Astrocyte of the spinal cord (primary cell): ENCODE measurements at regions not wholly inside any gene's neighbourhood (a gene's known extent, or its start where the extent isn't known, plus 50 kb on each side); places are given as distances from the start of the nearest gene placed in this dataset.

Experiments
- DNase-seq: peaks from one replicate; pipeline ENCODE4 v3.0.0; 2011; ENCODE audit warnings: low read depth, low spot score
- H3K4me3 ChIP-seq: 2 replicates; pipeline ENCODE4 v1.5.1; 2011; ENCODE audit warnings: low read depth, mild to moderate bottlenecking, low read length, moderate library complexity
- in situ Hi-C: cut with HindIII; loops from 2 replicates; pipeline ENCODE4 v1.10.0; 2017; ENCODE audit warnings: low sequenced_read_pairs
- TF ChIP-seq, protein P1 (sequence below): IDR thresholded peaks from 2 replicates; pipeline ENCODE4 v1.5.1; 2012; ENCODE audit warnings: low read depth, mild to moderate bottlenecking, low read length, inconsistent platforms

DNA sequence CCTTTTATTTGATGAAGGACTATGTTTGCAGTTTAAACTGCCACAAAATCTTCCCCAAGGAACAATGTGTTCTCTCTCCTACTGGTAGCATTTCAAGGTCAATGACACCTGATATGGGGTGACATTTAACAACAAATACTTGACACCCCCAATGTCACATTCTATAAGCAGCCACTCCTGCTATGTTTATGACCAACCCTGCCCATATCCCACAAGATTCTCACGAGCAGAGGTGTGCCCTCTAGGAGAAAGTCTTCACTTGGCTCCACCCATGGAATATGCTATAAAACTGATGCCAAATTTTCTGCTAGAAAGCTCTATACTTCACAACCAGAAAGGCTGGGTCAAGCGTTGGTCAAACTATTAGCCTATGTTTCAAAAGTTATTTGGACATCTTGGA lies 105.6 kb upstream of the ARID2 start:
- in situ Hi-C loops, result no loop called here
- H3K4me3 ChIP-seq, result no peak overlapping the region
- no peak for DNase-seq
- TF ChIP-seq, protein P1, sequence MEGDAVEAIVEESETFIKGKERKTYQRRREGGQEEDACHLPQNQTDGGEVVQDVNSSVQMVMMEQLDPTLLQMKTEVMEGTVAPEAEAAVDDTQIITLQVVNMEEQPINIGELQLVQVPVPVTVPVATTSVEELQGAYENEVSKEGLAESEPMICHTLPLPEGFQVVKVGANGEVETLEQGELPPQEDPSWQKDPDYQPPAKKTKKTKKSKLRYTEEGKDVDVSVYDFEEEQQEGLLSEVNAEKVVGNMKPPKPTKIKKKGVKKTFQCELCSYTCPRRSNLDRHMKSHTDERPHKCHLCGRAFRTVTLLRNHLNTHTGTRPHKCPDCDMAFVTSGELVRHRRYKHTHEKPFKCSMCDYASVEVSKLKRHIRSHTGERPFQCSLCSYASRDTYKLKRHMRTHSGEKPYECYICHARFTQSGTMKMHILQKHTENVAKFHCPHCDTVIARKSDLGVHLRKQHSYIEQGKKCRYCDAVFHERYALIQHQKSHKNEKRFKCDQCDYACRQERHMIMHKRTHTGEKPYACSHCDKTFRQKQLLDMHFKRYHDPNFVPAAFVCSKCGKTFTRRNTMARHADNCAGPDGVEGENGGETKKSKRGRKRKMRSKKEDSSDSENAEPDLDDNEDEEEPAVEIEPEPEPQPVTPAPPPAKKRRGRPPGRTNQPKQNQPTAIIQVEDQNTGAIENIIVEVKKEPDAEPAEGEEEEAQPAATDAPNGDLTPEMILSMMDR, result no peak

DNA sequence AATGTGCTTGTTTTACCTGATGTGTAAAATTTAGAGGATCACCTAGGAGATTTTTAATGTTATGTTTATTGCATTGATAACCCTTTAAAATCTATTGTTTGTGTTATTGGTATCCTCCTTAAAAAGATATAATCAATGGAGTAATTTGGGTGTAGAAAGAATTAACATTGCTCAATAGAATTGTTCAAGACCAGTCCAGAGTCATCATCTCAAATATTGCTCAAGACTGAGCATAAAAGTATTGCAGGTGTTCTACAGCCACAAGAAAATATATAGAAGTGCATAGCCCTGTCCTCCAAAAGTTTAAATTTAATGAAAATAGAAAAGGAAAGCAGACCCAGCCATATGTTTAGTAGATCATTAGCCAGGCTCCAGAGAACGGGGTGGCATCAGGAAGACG lies 102.5 kb upstream of the ARID2 start:
- no peak for DNase-seq
- TF ChIP-seq, protein P1, result no peak
- in situ Hi-C loops, result no loop called here

DNA sequence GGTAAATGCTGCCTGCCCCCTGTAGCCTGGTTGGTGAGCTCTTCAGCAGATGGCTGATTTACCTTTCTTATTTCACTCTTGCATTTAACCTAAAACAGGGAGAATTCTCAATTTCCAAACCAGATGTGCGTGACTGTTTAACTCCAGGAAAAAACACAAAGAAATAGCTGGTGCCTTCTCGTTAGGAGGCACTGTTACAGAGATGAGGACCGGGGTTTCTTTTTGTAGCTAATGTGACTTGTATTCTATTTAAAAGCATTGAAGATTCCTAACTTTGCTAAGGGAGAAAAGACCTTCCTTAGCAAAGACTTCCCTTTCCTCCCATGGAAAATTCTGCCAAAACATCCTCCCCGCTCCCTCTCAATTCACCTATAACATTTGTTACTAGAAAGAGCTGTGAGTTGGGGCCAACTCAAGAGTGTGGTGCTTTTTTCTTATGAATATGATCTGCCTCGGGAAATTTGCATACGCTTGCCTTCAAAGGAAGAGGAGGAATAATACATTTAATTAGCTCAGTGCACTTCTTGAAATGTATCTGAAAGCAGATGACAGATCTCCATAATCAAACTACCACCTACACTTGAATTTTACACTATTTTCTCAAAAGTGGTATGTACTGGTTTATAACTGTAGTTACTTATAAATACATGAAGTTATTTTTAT lies 102.0 kb upstream of the ARID2 start:
- no peak for DNase-seq
- in situ Hi-C loops, result no loop called here
- no peak overlapping the region for H3K4me3 ChIP-seq
- TF ChIP-seq, protein P1, result no peak

More for the DNA sequence above, 102.5 kb upstream of the ARID2 start:
- H3K4me3 ChIP-seq, result no peak overlapping the region

DNA sequence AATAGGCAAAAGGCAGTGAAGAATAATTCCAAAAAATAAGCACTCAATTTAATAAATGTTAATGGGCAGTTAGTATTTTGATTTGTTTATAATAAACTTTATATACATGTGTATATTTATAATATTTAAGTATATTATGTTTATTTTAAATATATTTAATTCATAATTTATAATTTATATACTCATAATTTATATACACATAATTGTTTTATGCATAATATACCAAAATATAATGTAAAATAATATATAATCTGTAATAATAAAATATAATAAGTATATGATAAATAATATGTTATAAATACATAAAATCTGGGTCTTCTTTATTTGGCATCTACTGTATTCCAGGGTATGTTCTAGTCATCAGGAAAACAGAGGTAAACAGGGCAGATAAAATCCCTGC lies 100.2 kb upstream of the ARID2 start:
- in situ Hi-C loops, result no loop called here
- TF ChIP-seq, protein P1, result no peak
- no peak overlapping the region for H3K4me3 ChIP-seq
- no peak for DNase-seq

DNA sequence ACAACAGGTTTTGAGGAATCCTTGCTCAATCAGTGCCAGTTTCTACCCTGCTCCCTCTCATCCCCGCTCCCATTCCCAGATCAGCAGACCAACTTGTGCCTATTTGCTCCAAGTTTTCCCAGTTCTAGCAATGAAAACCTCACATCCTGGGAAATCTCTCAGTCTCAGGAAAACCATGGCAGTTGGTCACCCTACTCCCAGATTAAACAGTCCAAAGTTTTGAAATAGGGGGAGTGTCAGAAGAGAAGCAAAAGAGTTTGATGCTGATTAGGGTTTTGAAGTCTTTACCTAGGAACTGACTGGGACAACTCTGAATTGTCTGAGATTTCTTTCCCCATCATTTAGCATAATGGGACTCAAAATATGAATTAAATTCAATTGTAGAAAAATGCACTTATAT lies 95.8 kb upstream of the ARID2 start:
- H3K4me3 ChIP-seq, result no peak overlapping the region
- TF ChIP-seq, protein P1, result no peak
- DNase-seq, result no peak
- in situ Hi-C loops, result no loop called here

DNA sequence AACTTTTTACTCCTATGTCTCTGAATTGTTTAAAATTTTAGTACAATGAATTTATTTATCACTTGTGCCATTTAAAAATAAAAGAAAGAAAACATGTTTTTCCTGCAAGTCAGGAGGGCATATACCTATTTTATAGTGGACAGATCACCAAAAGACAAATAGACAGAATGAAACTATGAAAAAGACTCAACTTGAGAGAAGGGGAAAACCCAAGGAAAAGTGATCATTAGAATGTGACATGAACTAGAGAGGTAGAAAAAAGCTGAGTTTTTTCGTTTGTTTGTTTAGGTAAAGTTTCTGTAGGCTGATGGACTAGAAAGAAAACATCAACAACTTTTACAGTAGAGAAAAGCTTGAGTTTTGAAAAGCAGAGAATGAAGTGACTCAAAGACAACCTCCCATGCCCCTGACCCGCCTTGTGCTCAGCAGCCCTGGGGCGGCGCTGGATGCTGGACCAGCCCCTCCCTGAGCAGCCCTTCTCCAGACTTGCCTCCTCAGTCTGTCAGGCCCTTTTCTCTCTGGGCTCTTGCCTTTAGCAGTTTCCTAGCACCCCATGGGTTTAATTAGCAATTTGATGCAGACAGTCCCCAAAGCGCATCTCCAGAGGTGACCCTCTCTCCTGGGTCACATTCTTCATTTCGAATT lies 95.1 kb upstream of the ARID2 start:
- in situ Hi-C loops, result no loop called here
- no peak overlapping the region for H3K4me3 ChIP-seq
- TF ChIP-seq, protein P1, result no peak
- DNase-seq, result no peak
